ENCODE measurements at regions not wholly inside any gene's neighbourhood (a gene's known extent, or its start where the extent isn't known, plus 50 kb on each side); places are given as distances from the start of the nearest gene placed in this dataset. TPM values are rescaled to one million over a fixed set of nuclear protein-coding genes. Genes with fewer than 3 reads are reported as not detected.

- H3K27me3 ChIP-seq (ENCODE audit: control insufficient read depth, insufficient read depth, low read length) = peaks cover 34% of the 10 kb centered on the region
- peak overlapping the region; percentile 31 for H3K4me2 ChIP-seq (ENCODE audit: low read length)
- no peaks in the 10 kb centered on the region for H3K9me3 ChIP-seq (replicated peaks; ENCODE audit: low read length)
- H3K4me3 ChIP-seq (ENCODE audit: low read length) = no peak overlapping the region
- no peaks in the 10 kb centered on the region for H3K36me3 ChIP-seq (ENCODE audit: insufficient read depth, low read length)
- H3K9ac ChIP-seq (ENCODE audit: low read depth, low read length) = peak overlapping the region; percentile 43
- peaks cover 28% of the 10 kb centered on the region for H3K4me1 ChIP-seq (ENCODE audit: control insufficient read depth, insufficient read depth, low read length)
Measured at GRCh38 chr10:14385596-14386593, 55.2 kb upstream of the FRMD4A start.

- Histone ChIP-seq H3K27me3 (ENCODE audit: control insufficient read depth, insufficient read depth, low read length) (peaks cover 28% of the 10 kb centered on the region), H3K9me3 (replicated peaks; ENCODE audit: low read length) (no peaks in the 10 kb centered on the region), H3K4me3 (ENCODE audit: low read length) (no peak overlapping the region), H3K36me3 (ENCODE audit: insufficient read depth, low read length) (no peaks in the 10 kb centered on the region), H3K4me1 (ENCODE audit: control insufficient read depth, insufficient read depth, low read length) (peaks cover 28% of the 10 kb centered on the region), H3K4me2 (ENCODE audit: low read length) (no peak overlapping the region), H3K9ac (ENCODE audit: low read depth, low read length) (no peak overlapping the region)
Measured at GRCh38 chr10:14384915-14385314, 54.2 kb upstream of the FRMD4A start.

- no peaks in the 10 kb centered on the region for H3K36me3 ChIP-seq (ENCODE audit: insufficient read depth, low read length)
- H3K4me2 ChIP-seq (ENCODE audit: low read length) = no peak overlapping the region
- H3K9ac ChIP-seq (ENCODE audit: low read depth, low read length) = no peak overlapping the region
- H3K9me3 ChIP-seq (replicated peaks; ENCODE audit: low read length) = no peaks in the 10 kb centered on the region
- no peak overlapping the region for H3K4me3 ChIP-seq (ENCODE audit: low read length)
- peaks cover 33% of the 10 kb centered on the region for H3K27me3 ChIP-seq (ENCODE audit: control insufficient read depth, insufficient read depth, low read length)
- H3K4me1 ChIP-seq (ENCODE audit: control insufficient read depth, insufficient read depth, low read length) = peaks cover 28% of the 10 kb centered on the region
Measured at GRCh38 chr10:14384116-14384730, 53.5 kb upstream of the FRMD4A start.

- no peak overlapping the region for H3K9ac ChIP-seq (ENCODE audit: low read depth, low read length)
- no peak overlapping the region for H3K4me2 ChIP-seq (ENCODE audit: low read length)
- no peaks in the 10 kb centered on the region for H3K36me3 ChIP-seq (ENCODE audit: insufficient read depth, low read length)
- H3K27me3 ChIP-seq (ENCODE audit: control insufficient read depth, insufficient read depth, low read length) = peaks cover 30% of the 10 kb centered on the region
- peaks cover 28% of the 10 kb centered on the region for H3K4me1 ChIP-seq (ENCODE audit: control insufficient read depth, insufficient read depth, low read length)
- no peak overlapping the region for H3K4me3 ChIP-seq (ENCODE audit: low read length)
- no peaks in the 10 kb centered on the region for H3K9me3 ChIP-seq (replicated peaks; ENCODE audit: low read length)
Measured at GRCh38 chr10:14383266-14383665, 52.5 kb upstream of the FRMD4A start.

GRCh38 chr10:14382531-14382930 lies 51.8 kb upstream of the FRMD4A start:
- H3K9ac ChIP-seq (ENCODE audit: low read depth, low read length) = no peak overlapping the region
- H3K4me3 ChIP-seq (ENCODE audit: low read length) = no peak overlapping the region
- H3K27me3 ChIP-seq (ENCODE audit: control insufficient read depth, insufficient read depth, low read length) = peaks cover 30% of the 10 kb centered on the region
- no peaks in the 10 kb centered on the region for H3K36me3 ChIP-seq (ENCODE audit: insufficient read depth, low read length)
- H3K9me3 ChIP-seq (replicated peaks; ENCODE audit: low read length) = no peaks in the 10 kb centered on the region
- no peak overlapping the region for H3K4me2 ChIP-seq (ENCODE audit: low read length)
- H3K4me1 ChIP-seq (ENCODE audit: control insufficient read depth, insufficient read depth, low read length) = peaks cover 28% of the 10 kb centered on the region

GRCh38 chr10:14382022-14382421 lies 51.3 kb upstream of the FRMD4A start:
- no peaks in the 10 kb centered on the region for H3K9me3 ChIP-seq (replicated peaks; ENCODE audit: low read length)
- H3K36me3 ChIP-seq (ENCODE audit: insufficient read depth, low read length) = no peaks in the 10 kb centered on the region
- H3K4me3 ChIP-seq (ENCODE audit: low read length) = no peak overlapping the region
- peaks cover 28% of the 10 kb centered on the region for H3K4me1 ChIP-seq (ENCODE audit: control insufficient read depth, insufficient read depth, low read length)
- H3K9ac ChIP-seq (ENCODE audit: low read depth, low read length) = no peak overlapping the region
- H3K27me3 ChIP-seq (ENCODE audit: control insufficient read depth, insufficient read depth, low read length) = peaks cover 30% of the 10 kb centered on the region
- no peak overlapping the region for H3K4me2 ChIP-seq (ENCODE audit: low read length)

GRCh38 chr10:14381475-14381874 lies 50.8 kb upstream of the FRMD4A start:
- no peaks in the 10 kb centered on the region for H3K9me3 ChIP-seq (replicated peaks; ENCODE audit: low read length)
- H3K4me3 ChIP-seq (ENCODE audit: low read length) = no peak overlapping the region
- H3K27me3 ChIP-seq (ENCODE audit: control insufficient read depth, insufficient read depth, low read length) = peaks cover 30% of the 10 kb centered on the region
- no peaks in the 10 kb centered on the region for H3K36me3 ChIP-seq (ENCODE audit: insufficient read depth, low read length)
- H3K4me2 ChIP-seq (ENCODE audit: low read length) = no peak overlapping the region
- no peak overlapping the region for H3K9ac ChIP-seq (ENCODE audit: low read depth, low read length)
- peaks cover 23% of the 10 kb centered on the region for H3K4me1 ChIP-seq (ENCODE audit: control insufficient read depth, insufficient read depth, low read length)

- Histone ChIP-seq H3K4me2 (ENCODE audit: low read length) (no peak overlapping the region), H3K27me3 (ENCODE audit: control insufficient read depth, insufficient read depth, low read length) (peaks cover 36% of the 10 kb centered on the region), H3K9me3 (replicated peaks; ENCODE audit: low read length) (no peaks in the 10 kb centered on the region), H3K36me3 (ENCODE audit: insufficient read depth, low read length) (no peaks in the 10 kb centered on the region), H3K9ac (ENCODE audit: low read depth, low read length) (no peak overlapping the region), H3K4me3 (ENCODE audit: low read length) (no peak overlapping the region), H3K4me1 (ENCODE audit: control insufficient read depth, insufficient read depth, low read length) (peaks cover 18% of the 10 kb centered on the region)
Measured at GRCh38 chr10:14380746-14381145, 50.0 kb upstream of the FRMD4A start.

Small RNA genes lying in the stretch of these regions (small RNA-seq; reads per million reads assigned to genes)
- not detected for gene MIR1265
- not detected for gene MIR4293

Data from skeletal muscle satellite cell (primary cell).